HG03135 (cell line): ENCODE measurements at regions not wholly inside any gene's neighbourhood (a gene's known extent, or its start where the extent isn't known, plus 50 kb on each side); places are given as distances from the start of the nearest gene placed in this dataset.

Source experiments
- ATAC-seq: cut with Tn5 transposase; IDR thresholded peaks from one replicate; pipeline ENCODE4 v1.9.1; 2021; ENCODE audit warnings: mild to moderate bottlenecking, moderate library complexity; ENCODE audit not compliant: unreplicated experiment

DNA sequence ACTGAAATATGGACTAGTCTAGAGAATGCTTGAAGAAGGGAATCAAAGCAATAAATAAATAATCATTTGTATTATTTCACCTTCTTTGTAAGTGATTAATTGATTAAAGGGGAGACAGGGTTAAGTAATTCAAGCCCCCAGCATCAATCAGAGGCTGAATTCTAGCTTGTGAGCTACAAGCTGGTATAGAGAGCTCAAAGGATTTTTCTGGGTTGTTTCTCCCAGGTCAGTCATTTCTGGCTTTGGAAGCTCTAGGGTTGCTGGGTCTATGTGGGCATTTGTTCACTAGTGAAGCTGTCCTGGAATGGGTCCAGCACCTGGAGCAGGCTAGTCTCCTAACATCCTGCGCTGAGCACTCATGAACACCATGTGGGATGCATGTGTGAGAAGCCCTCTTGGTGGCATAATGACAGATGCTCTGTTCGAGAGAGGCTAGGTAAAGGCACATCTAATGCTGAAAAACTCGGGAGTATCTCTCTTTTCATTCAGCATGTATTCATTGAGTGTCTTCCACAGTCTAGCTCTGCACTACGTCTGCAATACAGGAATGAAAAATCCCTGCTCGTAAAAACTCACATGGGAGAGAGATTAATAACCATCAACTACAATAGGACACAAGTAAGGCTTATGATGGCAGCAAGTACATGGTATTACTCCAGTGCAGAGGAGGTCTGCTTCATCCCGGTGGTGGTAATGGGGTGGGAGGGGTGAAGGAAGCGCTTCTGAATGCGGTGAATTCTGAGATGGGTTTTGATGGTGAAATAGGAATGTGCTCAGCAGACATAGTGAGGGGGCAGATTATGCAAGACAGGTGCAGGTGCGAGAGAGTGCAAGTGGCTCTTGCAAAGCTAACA, 68.0 kb upstream of the NRP1 start:
- ATAC-seq, result no peak

- no peak for ATAC-seq
Measured at GRCh38 chr10:33401300-33401699, 66.8 kb upstream of the NRP1 start.

GRCh38 chr10:33398796-33399195, 64.3 kb upstream of the NRP1 start:
- ATAC-seq, result no peak

DNA sequence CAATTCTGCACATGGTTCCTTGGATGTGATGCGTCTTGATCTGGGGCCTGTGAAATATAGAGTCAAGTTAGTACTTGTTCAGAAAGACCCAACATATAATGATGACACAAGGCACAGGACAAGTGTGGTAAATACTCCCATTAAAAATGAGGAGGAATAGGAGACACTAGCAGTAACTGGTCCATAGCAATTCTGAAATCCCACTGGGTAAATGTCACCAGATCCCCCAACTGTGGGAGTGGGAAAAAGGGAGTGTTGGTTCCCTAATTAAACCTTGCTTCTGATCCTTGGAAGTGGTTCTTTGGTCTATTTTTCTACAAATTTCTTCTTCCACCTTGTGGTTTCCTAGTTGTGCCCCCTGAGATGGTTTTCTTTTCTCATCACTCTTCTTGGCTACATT, 62.5 kb upstream of the NRP1 start:
- no peak for ATAC-seq

DNA sequence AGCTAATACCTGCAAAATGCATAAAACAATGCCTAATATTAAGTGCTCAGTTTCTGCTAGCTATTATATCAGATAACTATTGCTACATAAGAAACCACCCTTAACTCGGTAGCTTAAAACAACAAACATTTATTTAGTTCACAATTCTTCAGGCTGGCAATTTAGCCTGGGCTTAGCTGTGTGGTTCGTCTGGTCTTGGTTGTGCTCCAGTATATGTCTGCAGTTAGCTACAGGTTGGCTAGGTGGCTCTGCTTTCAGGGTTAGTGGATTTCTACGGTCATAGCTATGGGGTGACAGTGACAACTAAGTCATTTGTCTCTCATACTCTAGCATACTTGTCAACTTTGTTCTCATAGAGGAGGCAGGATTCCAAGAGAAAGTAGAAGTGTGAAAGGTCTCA, 61.8 kb upstream of the NRP1 start:
- ATAC-seq, result no peak

DNA sequence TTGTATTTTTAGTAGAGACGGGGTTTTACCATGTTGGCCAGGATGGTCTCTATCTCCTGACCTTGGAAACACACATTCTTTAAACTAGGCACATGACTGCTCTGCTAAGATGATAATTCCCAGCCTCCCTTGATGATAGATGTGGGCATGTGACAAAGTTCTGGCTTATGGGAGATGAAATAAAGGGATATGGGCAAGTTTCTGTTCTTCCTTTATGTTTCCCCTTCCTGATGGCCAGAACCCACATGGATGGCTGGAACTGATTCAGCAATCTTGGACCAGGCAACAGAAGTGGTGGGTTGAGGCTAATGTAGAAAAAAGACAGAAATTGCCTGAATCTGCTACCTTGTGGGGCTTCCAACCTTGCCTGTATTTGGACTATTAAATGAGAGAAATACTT, 60.7 kb upstream of the NRP1 start:
- ATAC-seq, result no peak

- ATAC-seq, result no peak
Measured at GRCh38 chr10:33392706-33393105, 58.2 kb upstream of the NRP1 start.

GRCh38 chr10:33391611-33392465, 57.4 kb upstream of the NRP1 start:
- ATAC-seq, result no peak

- no peak for ATAC-seq
Measured at GRCh38 chr10:33390046-33390445, 55.6 kb upstream of the NRP1 start.

GRCh38 chr10:33388785-33389184, 54.3 kb upstream of the NRP1 start:
- no peak for ATAC-seq

GRCh38 chr10:33388382-33388781, 53.9 kb upstream of the NRP1 start:
- no peak for ATAC-seq

- ATAC-seq, result no peak
Measured at GRCh38 chr10:33387720-33388119, 53.3 kb upstream of the NRP1 start.

DNA sequence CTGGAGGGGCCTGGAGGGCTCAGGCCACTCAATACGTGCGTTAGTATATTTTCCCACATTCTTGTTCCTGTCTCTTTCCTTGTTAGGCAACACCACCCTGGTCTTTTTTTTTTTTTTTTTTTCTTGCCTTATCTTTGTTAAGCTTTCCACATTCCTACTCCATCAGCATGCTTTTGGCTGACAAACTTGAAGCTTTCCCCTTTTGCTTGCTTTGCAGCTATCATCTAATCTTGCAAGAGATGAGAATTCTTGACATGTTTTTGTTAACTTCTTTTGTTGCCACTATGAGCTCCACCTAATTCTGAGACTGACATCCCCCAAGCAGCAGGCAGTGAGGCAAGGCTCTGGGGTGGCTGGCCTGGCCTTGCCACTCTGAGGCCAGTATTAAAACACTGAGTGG, 52.5 kb upstream of the NRP1 start:
- no peak for ATAC-seq

- no peak for ATAC-seq
Measured at GRCh38 chr10:33385686-33386085, 51.2 kb upstream of the NRP1 start.

- no peak for ATAC-seq
Measured at GRCh38 chr10:33385015-33385414, 50.5 kb upstream of the NRP1 start.
